Nephron (organoid): ENCODE measurements at regions not wholly inside any gene's neighbourhood (a gene's known extent, or its start where the extent isn't known, plus 50 kb on each side); places are given as distances from the start of the nearest gene placed in this dataset.

Experiments used
- H3K27ac Mint-ChIP-seq, 3 experiments: 2 replicates each; pipeline ENCODE4 v1.8.0; 2020; ENCODE audit warnings: mixed read lengths in 3 of 3, mild to moderate bottlenecking in 2 of 3, moderate library complexity in 1 of 3
- H3K27me3 Mint-ChIP-seq: 2 replicates; pipeline ENCODE4 v1.8.0; 2021; ENCODE audit warnings: low read depth, mild to moderate bottlenecking, moderate library complexity, mixed read lengths
- H3K36me3 Mint-ChIP-seq: 2 replicates; pipeline ENCODE4 v1.8.0; 2020; ENCODE audit warnings: low read depth, mixed read lengths
- H3K4me1 Mint-ChIP-seq: 2 replicates; pipeline ENCODE4 v1.8.0; 2020; ENCODE audit warnings: mixed read lengths
- H3K4me3 Mint-ChIP-seq, 3 experiments: 2 replicates each; pipeline ENCODE4 v1.8.0; 2020; ENCODE audit warnings: mild to moderate bottlenecking in 3 of 3, mixed read lengths in 3 of 3, moderate library complexity in 2 of 3
- H3K9me3 Mint-ChIP-seq: 2 replicates; pipeline ENCODE4 v1.8.0; 2020; ENCODE audit warnings: mixed read lengths
- CTCF ChIP-seq, 3 experiments: fragments of 200-600 bp; sonication (generic); IDR thresholded peaks; one replicate each; pipeline ENCODE4 v1.5.0; 2021; ENCODE audit warnings: antibody characterized with exemption in 3 of 3; ENCODE audit not compliant: unreplicated experiment in 3 of 3

- H3K27me3 Mint-ChIP-seq = no peaks in the 10 kb centered on the region
- TF ChIP-seq CTCF (IDR thresholded peaks at IDR 0.05; ENCODE audit: unreplicated experiment in 3 of 3) = no peak
- H3K9me3 Mint-ChIP-seq = no peaks in the 10 kb centered on the region
- H3K36me3 Mint-ChIP-seq = no peaks in the 10 kb centered on the region
- H3K27ac Mint-ChIP-seq = no peak overlapping the region
- H3K4me3 Mint-ChIP-seq = no peak overlapping the region
- peaks cover 22% of the 10 kb centered on the region for H3K4me1 Mint-ChIP-seq
These were observed 473.4 kb upstream of the MARCKS start for GRCh38 chr6:113383701-113384100.

- Mint-ChIP-seq H3K27me3 (no peaks in the 10 kb centered on the region), H3K36me3 (no peaks in the 10 kb centered on the region), H3K4me3 (no peak overlapping the region), H3K4me1 (peaks cover 12% of the 10 kb centered on the region), H3K27ac (no peak overlapping the region), H3K9me3 (no peaks in the 10 kb centered on the region)
- TF ChIP-seq CTCF (IDR thresholded peaks at IDR 0.05; ENCODE audit: unreplicated experiment in 3 of 3) = no peak
These were observed 472.1 kb upstream of the MARCKS start for GRCh38 chr6:113385020-113385431.

GRCh38 chr6:113388996-113389395 is 468.1 kb upstream of the MARCKS start:
- Mint-ChIP-seq H3K27ac (no peak overlapping the region), H3K36me3 (no peaks in the 10 kb centered on the region), H3K9me3 (no peaks in the 10 kb centered on the region), H3K4me1 (peaks cover 9% of the 10 kb centered on the region), H3K4me3 (no peak overlapping the region), H3K27me3 (no peaks in the 10 kb centered on the region)
- no peak for TF ChIP-seq CTCF (IDR thresholded peaks at IDR 0.05; ENCODE audit: unreplicated experiment in 3 of 3)

GRCh38 chr6:113392551-113393055 is 464.5 kb upstream of the MARCKS start:
- H3K9me3 Mint-ChIP-seq = no peaks in the 10 kb centered on the region
- no peaks in the 10 kb centered on the region for H3K36me3 Mint-ChIP-seq
- H3K4me3 Mint-ChIP-seq = no peak overlapping the region
- peak overlapping the region in 2 of 3 experiments; percentile 28 to 43 for H3K27ac Mint-ChIP-seq
- no peaks in the 10 kb centered on the region for H3K27me3 Mint-ChIP-seq
- H3K4me1 Mint-ChIP-seq = peaks cover 36% of the 10 kb centered on the region
- TF ChIP-seq CTCF (IDR thresholded peaks at IDR 0.05; ENCODE audit: unreplicated experiment in 3 of 3) = no peak

- Mint-ChIP-seq H3K36me3 (no peaks in the 10 kb centered on the region), H3K27me3 (no peaks in the 10 kb centered on the region), H3K4me1 (peaks cover 46% of the 10 kb centered on the region), H3K4me3 (no peak overlapping the region), H3K9me3 (no peaks in the 10 kb centered on the region), H3K27ac (peak overlapping the region; percentile 54 to 90 (median 88))
- no peak for TF ChIP-seq CTCF (IDR thresholded peaks at IDR 0.05; ENCODE audit: unreplicated experiment in 3 of 3)
These were observed 462.9 kb upstream of the MARCKS start for GRCh38 chr6:113394216-113394615.

GRCh38 chr6:113394729-113395128 is 462.4 kb upstream of the MARCKS start:
- H3K9me3 Mint-ChIP-seq = no peaks in the 10 kb centered on the region
- H3K4me3 Mint-ChIP-seq = no peak overlapping the region
- no peak for TF ChIP-seq CTCF (IDR thresholded peaks at IDR 0.05; ENCODE audit: unreplicated experiment in 3 of 3)
- H3K36me3 Mint-ChIP-seq = no peaks in the 10 kb centered on the region
- no peaks in the 10 kb centered on the region for H3K27me3 Mint-ChIP-seq
- H3K4me1 Mint-ChIP-seq = peaks cover 46% of the 10 kb centered on the region
- H3K27ac Mint-ChIP-seq = peak overlapping the region; percentile 54 to 90 (median 88)
